HCT116 (cell line): ENCODE measurements at regions not wholly inside any gene's neighbourhood (a gene's known extent, or its start where the extent isn't known, plus 50 kb on each side); places are given as distances from the start of the nearest gene placed in this dataset.

Experiments used
- CEBPB ChIP-seq: IDR thresholded peaks from 2 replicates; pipeline ENCODE4 v1.6.1; 2012; ENCODE audit warnings: low read depth
- CTCF ChIP-seq, 3 experiments: fragments of 200-600 bp in 1 of 3; sonication (generic) in 1 of 3; IDR thresholded peaks in 2 of 3; conservative IDR thresholded peaks in 1 of 3; 2 replicates each; pipeline ENCODE4 v1.5.1; 2012 to 2017; ENCODE audit warnings: low read depth in 2 of 3, low read length in 2 of 3, antibody characterized with exemption in 1 of 3, borderline replicate concordance in 1 of 3, control low read depth in 1 of 3, mild to moderate bottlenecking in 1 of 3, mixed read lengths in 1 of 3, mixed run types in 1 of 3, moderate library complexity in 1 of 3; ENCODE audit not compliant: insufficient read depth in 1 of 3
- EZH2 ChIP-seq: fragments of 200-600 bp; sonication (generic); IDR thresholded peaks from 2 replicates; pipeline ENCODE4 v1.6.1; 2017; ENCODE audit warnings: antibody characterized with exemption, mixed run types
- REST ChIP-seq: IDR thresholded peaks from 2 replicates; pipeline ENCODE4 v1.6.1; 2012; ENCODE audit warnings: low read depth
- SRF ChIP-seq: IDR thresholded peaks from 2 replicates; pipeline ENCODE4 v1.6.1; 2012; ENCODE audit warnings: low read depth
- ZFX ChIP-seq: fragments of 450-650 bp; IDR thresholded peaks from 2 replicates; pipeline ENCODE4 v1.6.1; 2017

GRCh38 chr3:78143000-78143399 is 1103.1 kb downstream of the ROBO2 start:
- TF ChIP-seq CEBPB (no peak), EZH2 (no peak), SRF (no peak), CTCF (IDR thresholded peaks at IDR 0.05 in 2 of 3, conservative IDR thresholded peaks at IDR 0.05 in 1 of 3; ENCODE audit: borderline replicate concordance in 1 of 3, insufficient read depth in 1 of 3, low read depth in 2 of 3, low read length in 2 of 3) (no peak), ZFX (no peak), REST (no peak)
